OCI-LY1 (cell line): ENCODE measurements at regions not wholly inside any gene's neighbourhood (a gene's known extent, or its start where the extent isn't known, plus 50 kb on each side); places are given as distances from the start of the nearest gene placed in this dataset.

Source experiments
- H2AFZ ChIP-seq: fragments of 200-600 bp; sonication (generic), shearing (Covaris generic); 2 replicates; pipeline ENCODE4 v1.6.0; 2014; ENCODE audit warnings: antibody characterized with exemption, mild to moderate bottlenecking, low read length
- H3F3A ChIP-seq: fragments of 200-600 bp; sonication (generic), shearing (Covaris generic); 2 replicates; pipeline ENCODE4 v1.6.0; 2014; ENCODE audit warnings: mild to moderate bottlenecking, antibody characterized with exemption, low read length, moderate library complexity; ENCODE audit not compliant: insufficient read depth
- H3K27ac ChIP-seq: fragments of 200-600 bp; sonication (generic); 2 replicates; pipeline ENCODE4 v1.5.1; 2014; ENCODE audit warnings: low read length, mixed run types, mild to moderate bottlenecking, low read depth; ENCODE audit not compliant: poor library complexity, severe bottlenecking
- H3K27me3 ChIP-seq: fragments of 200-600 bp; sonication (generic); 2 replicates; pipeline ENCODE4 v1.6.0; 2014; ENCODE audit warnings: antibody characterized with exemption, mild to moderate bottlenecking, low read length, moderate library complexity; ENCODE audit not compliant: insufficient read depth
- H3K36me3 ChIP-seq: fragments of 200-600 bp; sonication (generic); 2 replicates; pipeline ENCODE4 v1.6.1; 2014; ENCODE audit warnings: mild to moderate bottlenecking, antibody characterized with exemption, low read length, moderate library complexity, mixed read lengths; ENCODE audit not compliant: insufficient read depth
- H3K4me1 ChIP-seq: fragments of 200-600 bp; sonication (generic); 2 replicates; pipeline ENCODE4 v1.5.1; 2014; ENCODE audit warnings: mild to moderate bottlenecking, low read length, moderate library complexity; ENCODE audit not compliant: insufficient read depth, severe bottlenecking
- H3K4me2 ChIP-seq: fragments of 200-600 bp; sonication (generic), shearing (Covaris generic); 2 replicates; pipeline ENCODE4 v1.6.1; 2014; ENCODE audit warnings: low read length
- H3K4me3 ChIP-seq: fragments of 200-600 bp; sonication (generic); 2 replicates; pipeline ENCODE4 v1.5.1; 2014; ENCODE audit warnings: low read length, low read depth, mild to moderate bottlenecking, mixed read lengths; ENCODE audit not compliant: poor library complexity, severe bottlenecking
- H3K79me2 ChIP-seq: fragments of 200-600 bp; shearing (Covaris generic); 2 replicates; pipeline ENCODE4 v1.6.1; 2016; ENCODE audit warnings: mixed run types, low read length, mixed read lengths; ENCODE audit not compliant: insufficient read depth
- H3K9ac ChIP-seq: fragments of 200-600 bp; sonication (generic), shearing (Covaris generic); 2 replicates; pipeline ENCODE4 v1.6.1; 2014; ENCODE audit warnings: mild to moderate bottlenecking, low read length, mixed read lengths
- H3K9me2 ChIP-seq: fragments of 200-600 bp; sonication (generic), shearing (Covaris generic); 2 replicates; pipeline ENCODE4 v1.6.1; 2014; ENCODE audit warnings: low read depth, mild to moderate bottlenecking, low read length, mixed read lengths
- H3K9me3 ChIP-seq: fragments of 200-600 bp; shearing (Covaris generic); 2 replicates; pipeline ENCODE4 v1.6.1; 2014; ENCODE audit warnings: low read length, mixed read lengths
- H4K20me1 ChIP-seq: fragments of 200-600 bp; sonication (generic), shearing (Covaris generic); 2 replicates; pipeline ENCODE4 v1.6.0; 2016; ENCODE audit warnings: mild to moderate bottlenecking, low read length; ENCODE audit not compliant: insufficient read depth
- EZH2 ChIP-seq: fragments of 200-600 bp; sonication (generic), shearing (Covaris generic); IDR thresholded peaks from 2 replicates; pipeline ENCODE4 v1.8.0; 2017; ENCODE audit warnings: borderline replicate concordance, mixed run types, mild to moderate bottlenecking, antibody characterized with exemption, low read length, moderate library complexity, mixed read lengths
- TF ChIP-seq, protein P1 (sequence below): fragments of 200-600 bp; sonication (generic), shearing (Covaris generic); IDR thresholded peaks from 2 replicates; pipeline ENCODE4 v1.5.1; 2017; ENCODE audit warnings: mild to moderate bottlenecking, antibody characterized with exemption, low read length, moderate library complexity, mixed read lengths

GRCh38 chr13:99741960-99742359 lies 229.6 kb downstream of the ZIC5 start:
- Histone ChIP-seq H3K9me3 (no peaks in the 10 kb centered on the region), H4K20me1 (no peaks in the 10 kb centered on the region), H3K4me2 (no peak overlapping the region), H3K4me3 (no peak overlapping the region), H3K9ac (no peak overlapping the region), H3K4me1 (no peaks in the 10 kb centered on the region), H3F3A (no peaks in the 10 kb centered on the region), H3K27me3 (no peaks in the 10 kb centered on the region), H3K79me2 (no peaks in the 10 kb centered on the region), H2AFZ (no peak overlapping the region), H3K36me3 (no peaks in the 10 kb centered on the region), H3K27ac (no peak overlapping the region), H3K9me2 (no peaks in the 10 kb centered on the region)
- no peak for TF ChIP-seq EZH2
- TF ChIP-seq, protein P1, sequence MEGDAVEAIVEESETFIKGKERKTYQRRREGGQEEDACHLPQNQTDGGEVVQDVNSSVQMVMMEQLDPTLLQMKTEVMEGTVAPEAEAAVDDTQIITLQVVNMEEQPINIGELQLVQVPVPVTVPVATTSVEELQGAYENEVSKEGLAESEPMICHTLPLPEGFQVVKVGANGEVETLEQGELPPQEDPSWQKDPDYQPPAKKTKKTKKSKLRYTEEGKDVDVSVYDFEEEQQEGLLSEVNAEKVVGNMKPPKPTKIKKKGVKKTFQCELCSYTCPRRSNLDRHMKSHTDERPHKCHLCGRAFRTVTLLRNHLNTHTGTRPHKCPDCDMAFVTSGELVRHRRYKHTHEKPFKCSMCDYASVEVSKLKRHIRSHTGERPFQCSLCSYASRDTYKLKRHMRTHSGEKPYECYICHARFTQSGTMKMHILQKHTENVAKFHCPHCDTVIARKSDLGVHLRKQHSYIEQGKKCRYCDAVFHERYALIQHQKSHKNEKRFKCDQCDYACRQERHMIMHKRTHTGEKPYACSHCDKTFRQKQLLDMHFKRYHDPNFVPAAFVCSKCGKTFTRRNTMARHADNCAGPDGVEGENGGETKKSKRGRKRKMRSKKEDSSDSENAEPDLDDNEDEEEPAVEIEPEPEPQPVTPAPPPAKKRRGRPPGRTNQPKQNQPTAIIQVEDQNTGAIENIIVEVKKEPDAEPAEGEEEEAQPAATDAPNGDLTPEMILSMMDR: no peak

GRCh38 chr13:99740251-99740979 lies 231.2 kb downstream of the ZIC5 start:
- Histone ChIP-seq H3K27ac (no peak overlapping the region), H3K4me2 (no peak overlapping the region), H3K9me3 (no peaks in the 10 kb centered on the region), H2AFZ (no peak overlapping the region), H3K27me3 (no peaks in the 10 kb centered on the region), H4K20me1 (no peaks in the 10 kb centered on the region), H3K36me3 (no peaks in the 10 kb centered on the region), H3K9ac (no peak overlapping the region), H3K79me2 (no peaks in the 10 kb centered on the region), H3F3A (no peaks in the 10 kb centered on the region), H3K9me2 (no peaks in the 10 kb centered on the region), H3K4me1 (no peaks in the 10 kb centered on the region), H3K4me3 (no peak overlapping the region)
- TF ChIP-seq, protein P1: no peak
- TF ChIP-seq EZH2: no peak

DNA sequence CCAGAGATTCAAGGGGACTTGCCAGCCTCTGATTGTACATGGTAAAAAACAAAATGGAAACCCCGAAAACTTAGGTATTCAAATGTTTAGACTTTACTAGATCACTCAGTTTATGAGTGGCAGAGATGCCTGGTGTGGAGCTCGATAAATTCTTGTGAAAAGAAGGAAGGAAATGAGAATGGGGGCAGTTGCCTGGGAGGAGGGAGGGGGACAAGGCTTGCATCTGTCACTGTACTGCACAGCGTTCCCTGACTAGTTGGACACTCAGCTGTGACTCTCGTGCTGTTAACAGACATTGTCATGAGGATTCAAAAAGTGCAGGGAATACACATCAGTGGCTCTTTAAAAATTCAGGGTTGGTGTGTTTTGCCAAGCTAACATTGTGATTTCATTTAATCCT lies 232.9 kb downstream of the ZIC5 start:
- Histone ChIP-seq H3K27ac (no peak overlapping the region), H3K9ac (no peak overlapping the region), H3K4me3 (no peak overlapping the region), H3K27me3 (no peaks in the 10 kb centered on the region), H4K20me1 (no peaks in the 10 kb centered on the region), H3K9me2 (no peaks in the 10 kb centered on the region), H3K36me3 (no peaks in the 10 kb centered on the region), H3F3A (no peaks in the 10 kb centered on the region), H3K4me2 (no peak overlapping the region), H3K79me2 (no peaks in the 10 kb centered on the region), H3K9me3 (no peaks in the 10 kb centered on the region), H3K4me1 (no peaks in the 10 kb centered on the region), H2AFZ (no peak overlapping the region)
- TF ChIP-seq, protein P1: no peak
- TF ChIP-seq EZH2: no peak
